GM12865 (cell line): ENCODE measurements at regions not wholly inside any gene's neighbourhood (a gene's known extent, or its start where the extent isn't known, plus 50 kb on each side); places are given as distances from the start of the nearest gene placed in this dataset.

Source experiments
- DNase-seq: peaks from one replicate; pipeline ENCODE4 v3.0.0; 2010; ENCODE audit warnings: low read depth
- H3K4me3 ChIP-seq: 2 replicates; pipeline ENCODE4 v1.5.1; 2011; ENCODE audit warnings: mild to moderate bottlenecking, low read depth, low read length, control low read depth
- CTCF ChIP-seq: IDR thresholded peaks from 2 replicates; pipeline ENCODE4 v1.5.1; 2011; ENCODE audit warnings: low read length, control low read depth, low read depth, inconsistent platforms; ENCODE audit not compliant: insufficient read depth; ENCODE audit errors: missing control alignments

GRCh38 chr2:8028036-8028435, 653.8 kb upstream of the ID2 start:
- H3K4me3 ChIP-seq, result no peak overlapping the region
- no peak for TF ChIP-seq CTCF
- DNase-seq, result no peak

GRCh38 chr2:8028436-8028835, 653.4 kb upstream of the ID2 start:
- TF ChIP-seq CTCF, result no peak
- H3K4me3 ChIP-seq, result no peak overlapping the region
- DNase-seq, result no peak

GRCh38 chr2:8028981-8029380, 652.9 kb upstream of the ID2 start:
- no peak overlapping the region for H3K4me3 ChIP-seq
- no peak for DNase-seq
- TF ChIP-seq CTCF, result no peak

GRCh38 chr2:8030573-8031303, 651.1 kb upstream of the ID2 start:
- TF ChIP-seq CTCF, result no peak
- DNase-seq, result peak; percentile 22

GRCh38 chr2:8031370-8031769, 650.5 kb upstream of the ID2 start:
- no peak overlapping the region for H3K4me3 ChIP-seq
- DNase-seq, result no peak
- no peak for TF ChIP-seq CTCF

More at GRCh38 chr2:8030573-8031303, 651.1 kb upstream of the ID2 start:
- H3K4me3 ChIP-seq, result no peak overlapping the region

- no peak for DNase-seq
- no peak for TF ChIP-seq CTCF
- H3K4me3 ChIP-seq, result no peak overlapping the region
These were observed 648.2 kb upstream of the ID2 start for GRCh38 chr2:8033546-8034096.

GRCh38 chr2:8036366-8036765, 645.5 kb upstream of the ID2 start:
- no peak overlapping the region for H3K4me3 ChIP-seq
- peak; percentile 49 for DNase-seq
- TF ChIP-seq CTCF, result no peak
